A673 (cell line): ENCODE measurements at regions not wholly inside any gene's neighbourhood (a gene's known extent, or its start where the extent isn't known, plus 50 kb on each side); places are given as distances from the start of the nearest gene placed in this dataset.

Source experiments
- BruUV-seq: library from RNA; stranded (reverse); fragments of 400-500 nt; replicated peaks from 2 replicates; lab custom pipeline; 2021; lab: Mats Ljungman, UMichigan
- CTCF ChIA-PET: fragments of 300-600 bp; sonication (Branson Sonifier 250); formaldehyde crosslinking; loops from one replicate; lab custom pipeline; 2022; ENCODE audit warnings: antibody characterized with exemption; lab: Charles Lee
- POLR2A ChIA-PET: fragments of 300-600 bp; sonication (Branson Sonifier 250); formaldehyde crosslinking; loops from one replicate; lab custom pipeline; 2022; ENCODE audit warnings: antibody characterized with exemption; ENCODE audit not compliant: low non-redundant PET; lab: Charles Lee
- DNase-seq: peaks from one replicate; pipeline ENCODE4 v3.0.0-alpha.2; 2015; ENCODE audit warnings: low spot score
- H3K27ac ChIP-seq: fragments of 200-600 bp; sonication (generic); 2 replicates; pipeline ENCODE4 v1.5.1; 2016; ENCODE audit warnings: mixed run types, low read depth, mild to moderate bottlenecking, mixed read lengths, antibody characterized with exemption, low read length; ENCODE audit not compliant: poor library complexity, severe bottlenecking
- H3K27me3 ChIP-seq: fragments of 200-600 bp; sonication (generic); replicated peaks from 2 replicates; pipeline ENCODE4 v1.6.1; 2017; ENCODE audit warnings: mixed run types, low read depth, mild to moderate bottlenecking, mixed read lengths, antibody characterized with exemption, low read length; ENCODE audit not compliant: insufficient read depth, poor library complexity
- H3K36me3 ChIP-seq: fragments of 200-600 bp; sonication (generic); 2 replicates; pipeline ENCODE4 v1.6.1; 2016; ENCODE audit warnings: mixed run types, mild to moderate bottlenecking, mixed read lengths, antibody characterized with exemption, low read length; ENCODE audit not compliant: insufficient read depth, poor library complexity, severe bottlenecking
- H3K4me1 ChIP-seq: fragments of 200-600 bp; sonication (generic); 2 replicates; pipeline ENCODE4 v1.6.1; 2017; ENCODE audit warnings: mixed run types, mild to moderate bottlenecking, mixed read lengths, antibody characterized with exemption, low read length; ENCODE audit not compliant: insufficient read depth, poor library complexity, severe bottlenecking
- H3K4me3 ChIP-seq: fragments of 200-600 bp; sonication (generic); 2 replicates; pipeline ENCODE4 v1.5.1; 2016; ENCODE audit warnings: low read depth, mixed run types, mild to moderate bottlenecking, mixed read lengths, low read length; ENCODE audit not compliant: poor library complexity, severe bottlenecking
- H3K9me3 ChIP-seq: fragments of 200-600 bp; sonication (generic); 2 replicates; pipeline ENCODE4 v1.6.1; 2016; ENCODE audit warnings: mixed run types, low read depth, mild to moderate bottlenecking, mixed read lengths, antibody characterized with exemption, low read length; ENCODE audit not compliant: poor library complexity, severe bottlenecking
- CTCF ChIP-seq: fragments of 300-800, 200-600 bp; sonication (generic); conservative IDR thresholded peaks from 2 replicates; pipeline ENCODE4 v1.5.1; 2017; ENCODE audit warnings: low read depth, mild to moderate bottlenecking, antibody characterized with exemption, low read length, moderate library complexity, mixed read lengths
- EZH2 ChIP-seq: fragments of 200-600 bp; sonication (generic); IDR thresholded peaks from 2 replicates; pipeline ENCODE4 v1.6.1; 2017; ENCODE audit warnings: borderline replicate concordance, low read depth, mild to moderate bottlenecking, mixed read lengths, antibody characterized with exemption, low read length; ENCODE audit not compliant: poor library complexity, severe bottlenecking
- intact Hi-C: fragments of 100-400 bp; cut with micrococcal nuclease; formaldehyde crosslinking; loops from one replicate; pipeline ENCODE4 v1.10.0; 2022; ENCODE audit not compliant: unreplicated experiment

- Histone ChIP-seq H3K27ac (no peak overlapping the region), H3K4me3 (no peak overlapping the region), H3K4me1 (no peaks in the 10 kb centered on the region), H3K27me3 (peaks cover 16% of the 10 kb centered on the region), H3K9me3 (no peaks in the 10 kb centered on the region), H3K36me3 (no peaks in the 10 kb centered on the region)
- CTCF ChIA-PET = no interaction called here
- intact Hi-C loops = no loop called here
- POLR2A ChIA-PET = no interaction called here
- no TSS peak for BruUV-seq
- no peak for DNase-seq
- TF ChIP-seq EZH2 (no peak), CTCF (no peak)
These were observed 178.1 kb upstream of the DDHD1 start for GRCh38 chr14:53331247-53331646.

GRCh38 chr14:53330441-53330840, 177.3 kb upstream of the DDHD1 start:
- Histone ChIP-seq H3K4me1 (no peaks in the 10 kb centered on the region), H3K4me3 (no peak overlapping the region), H3K27ac (no peak overlapping the region), H3K27me3 (peaks cover 23% of the 10 kb centered on the region), H3K36me3 (no peaks in the 10 kb centered on the region), H3K9me3 (no peaks in the 10 kb centered on the region)
- ChIA-PET POLR2A (no interaction called here), CTCF (no interaction called here)
- DNase-seq = no peak
- BruUV-seq = no TSS peak
- TF ChIP-seq EZH2 = no peak
- no peak for TF ChIP-seq CTCF
- intact Hi-C loops = no loop called here

GRCh38 chr14:53328841-53329240, 175.7 kb upstream of the DDHD1 start:
- ChIA-PET POLR2A (interaction anchor here (0.5 kb wide), 1 partner anchor 364 kb away, joined by 4 read pairs; no protein-coding TSS in a partner anchor), CTCF (no interaction called here)
- H3K36me3 ChIP-seq = no peaks in the 10 kb centered on the region
- DNase-seq = no peak
- no peaks in the 10 kb centered on the region for H3K4me1 ChIP-seq
- no peak overlapping the region for H3K4me3 ChIP-seq
- no peaks in the 10 kb centered on the region for H3K9me3 ChIP-seq
- no TSS peak for BruUV-seq
- H3K27me3 ChIP-seq = peaks cover 28% of the 10 kb centered on the region
- no peak for TF ChIP-seq EZH2
- TF ChIP-seq CTCF = no peak
- intact Hi-C loops = no loop called here
- no peak overlapping the region for H3K27ac ChIP-seq
